A549 (cell line): ENCODE measurements at regions not wholly inside any gene's neighbourhood (a gene's known extent, or its start where the extent isn't known, plus 50 kb on each side); places are given as distances from the start of the nearest gene placed in this dataset.

Source experiments
- ATAC-seq, 2 experiments: fragments of 200-7000 bp in 1 of 2; fragments of >200 bp in 1 of 2; cut with Nextera tagmentation in 1 of 2; cut with Tn5 transposase in 1 of 2; 3 replicates each; pipeline versions ENCODE4 v1.8.0 to v1.9.1; 2018 to 2020; ENCODE audit warnings: mild to moderate bottlenecking in 1 of 2, moderate library complexity in 1 of 2
- CTCF ChIA-PET: fragments of 300-600 bp; sonication (Branson Sonifier 250); formaldehyde crosslinking; extraction: SDS; loops from one replicate; lab custom pipeline; 2021; ENCODE audit warnings: antibody characterized with exemption, inconsistent platforms; lab: Yijun Ruan, JAX
- POLR2A ChIA-PET: fragments of 350-600 bp; formaldehyde crosslinking; extraction: SDS; loops from one replicate; lab custom pipeline; 2021; ENCODE audit warnings: antibody characterized with exemption, inconsistent platforms; lab: Yijun Ruan, JAX
- DNase-seq, 2 experiments: peaks; one replicate each; pipeline versions ENCODE4 v3.0.0 to v3.0.0-alpha.2; 2011 to 2016; ENCODE audit warnings: low read depth in 1 of 2, low spot score in 1 of 2
- FAIRE-seq: peaks from 2 replicates; lab custom pipeline; 2011; peaks lifted over from hg19 to GRCh38; lab: Jason Lieb, UNC
- H3K27ac ChIP-seq, 2 experiments: fragments of >200 bp; sonication (Bioruptor Twin); formaldehyde crosslinking; 3 replicates each; pipeline ENCODE4 v1.5.1; 2016 to 2017
- H3K4me1 ChIP-seq: fragments of >200 bp; sonication (Bioruptor Twin); formaldehyde crosslinking; 3 replicates; pipeline ENCODE4 v1.6.1; 2016
- H3K4me2 ChIP-seq: fragments of >200 bp; sonication (Bioruptor Twin); formaldehyde crosslinking; 3 replicates; pipeline ENCODE4 v1.6.1; 2016
- H3K4me3 ChIP-seq: fragments of >200 bp; sonication (Bioruptor Twin); formaldehyde crosslinking; 3 replicates; pipeline ENCODE4 v1.5.1; 2016
- H3K9me3 ChIP-seq: fragments of >200 bp; sonication (Bioruptor Twin); formaldehyde crosslinking; 3 replicates; pipeline ENCODE4 v1.6.1; 2016
- BCL3 ChIP-seq: fragments of >200 bp; sonication (Bioruptor Twin); formaldehyde crosslinking; IDR thresholded peaks from 3 replicates; pipeline ENCODE4 v1.6.1; 2016
- BHLHE40 ChIP-seq: IDR thresholded peaks from 2 replicates; pipeline ENCODE4 v1.6.1; 2012; ENCODE audit warnings: low read depth, low read length, inconsistent platforms
- CBX8 ChIP-seq: fragments of 200-600 bp; sonication (generic); IDR thresholded peaks from 2 replicates; pipeline ENCODE4 v1.6.1; 2016
- CEBPB ChIP-seq, 2 experiments: fragments of >200 bp in 1 of 2; sonication (Bioruptor Twin) in 1 of 2; formaldehyde crosslinking in 1 of 2; IDR thresholded peaks; 2 replicates each; pipeline ENCODE4 v1.6.1; 2012 to 2016
- CHD4 ChIP-seq: fragments of 200-600 bp; sonication (generic); IDR thresholded peaks from 2 replicates; pipeline ENCODE4 v1.6.1; 2016; ENCODE audit warnings: antibody characterized with exemption, mild to moderate bottlenecking, borderline replicate concordance
- E2F6 ChIP-seq: IDR thresholded peaks from 2 replicates; pipeline ENCODE4 v1.6.1; 2012; ENCODE audit warnings: low read depth, borderline replicate concordance
- EHF ChIP-seq: fragments of 250-450 bp; sonication (Bioruptor Pico); IDR thresholded peaks from 2 replicates; pipeline ENCODE4 v1.5.0; 2020; ENCODE audit warnings: mild to moderate bottlenecking
- FOSL2 ChIP-seq, 2 experiments: fragments of 450-650 bp in 1 of 2; fragments of >200 bp in 1 of 2; sonication (Bioruptor Twin) in 1 of 2; formaldehyde crosslinking; IDR thresholded peaks; 2 replicates each; pipeline versions ENCODE4 v1.5.0 to v1.6.1; 2016 to 2020; ENCODE audit warnings: mild to moderate bottlenecking in 1 of 2, moderate library complexity in 1 of 2
- FOXS1 ChIP-seq: fragments of 250-450 bp; sonication (Bioruptor Pico); IDR thresholded peaks from 2 replicates; pipeline ENCODE4 v1.5.0; 2020; ENCODE audit warnings: mild to moderate bottlenecking, moderate library complexity
- GATA3 ChIP-seq: IDR thresholded peaks from 2 replicates; pipeline ENCODE4 v1.6.1; 2012; ENCODE audit warnings: borderline replicate concordance
- HMGXB4 ChIP-seq: fragments of 250-450 bp; sonication (Bioruptor Pico); IDR thresholded peaks from 2 replicates; pipeline ENCODE4 v1.5.0; 2021; ENCODE audit warnings: mild to moderate bottlenecking, moderate library complexity, borderline replicate concordance
- HOXA7 ChIP-seq: fragments of 250-450 bp; sonication (Bioruptor Pico); IDR thresholded peaks from 2 replicates; pipeline ENCODE4 v1.5.0; 2020; ENCODE audit warnings: mild to moderate bottlenecking, moderate library complexity
- HOXB5 ChIP-seq: fragments of 250-450 bp; sonication (Bioruptor Pico); IDR thresholded peaks from 2 replicates; pipeline ENCODE4 v1.5.0; 2020; ENCODE audit warnings: mild to moderate bottlenecking, moderate library complexity
- JUN ChIP-seq, 2 experiments: fragments of >200 bp; sonication (Bioruptor Twin); formaldehyde crosslinking; IDR thresholded peaks; 2 replicates in 1 of 2; 3 replicates in 1 of 2; pipeline ENCODE4 v1.6.1; 2016 to 2017
- JUNB ChIP-seq: fragments of >200 bp; sonication (Bioruptor Twin); formaldehyde crosslinking; IDR thresholded peaks from 2 replicates; pipeline ENCODE4 v1.6.1; 2016
- KDM1A ChIP-seq: fragments of 200-600 bp; sonication (generic); IDR thresholded peaks from 2 replicates; pipeline ENCODE4 v1.6.1; 2016; ENCODE audit warnings: low read depth, mild to moderate bottlenecking
- MAX ChIP-seq: IDR thresholded peaks from 2 replicates; pipeline ENCODE4 v1.6.1; 2012
- MYC ChIP-seq: IDR thresholded peaks from 2 replicates; pipeline ENCODE4 v1.6.1; 2012; ENCODE audit warnings: mild to moderate bottlenecking, inconsistent platforms, low read length, improper control_type of control experiment, borderline replicate concordance
- NFE2L2 ChIP-seq: fragments of 150-350 bp; conservative IDR thresholded peaks from 2 replicates; pipeline ENCODE4 v1.6.1; 2014; ENCODE audit warnings: low read length
- POLR2A ChIP-seq: IDR thresholded peaks from 2 replicates; pipeline ENCODE4 v1.6.1; 2012; ENCODE audit warnings: mild to moderate bottlenecking, low read length
- RAD21 ChIP-seq, 2 experiments: fragments of >200 bp in 1 of 2; sonication (Bioruptor Twin) in 1 of 2; formaldehyde crosslinking in 1 of 2; IDR thresholded peaks in 1 of 2; conservative IDR thresholded peaks in 1 of 2; 2 replicates in 1 of 2; 3 replicates in 1 of 2; pipeline ENCODE4 v1.6.1; 2012 to 2018; ENCODE audit warnings: inconsistent platforms in 1 of 2
- RCOR1 ChIP-seq: fragments of 150-350 bp; IDR thresholded peaks from 2 replicates; pipeline ENCODE4 v1.6.1; 2014; ENCODE audit warnings: antibody characterized with exemption, low read length, low read depth
- RFX5 ChIP-seq: fragments of 450-650 bp; IDR thresholded peaks from 2 replicates; pipeline ENCODE4 v1.7.1; 2014; ENCODE audit warnings: antibody characterized with exemption, mild to moderate bottlenecking, moderate library complexity
- RNF2 ChIP-seq: fragments of 200-600 bp; sonication (generic); IDR thresholded peaks from 2 replicates; pipeline ENCODE4 v1.6.1; 2016; ENCODE audit warnings: low read depth, mild to moderate bottlenecking, antibody characterized with exemption, moderate library complexity, borderline replicate concordance
- SREBF2 ChIP-seq: fragments of 450-650 bp; IDR thresholded peaks from 2 replicates; pipeline ENCODE4 v1.6.1; 2014; ENCODE audit warnings: mild to moderate bottlenecking, moderate library complexity
- ZC3H11A ChIP-seq: fragments of 450-650 bp; IDR thresholded peaks from 2 replicates; pipeline ENCODE4 v1.6.1; 2014; ENCODE audit warnings: antibody characterized with exemption, mild to moderate bottlenecking
- ZFP36 ChIP-seq: fragments of 450-650 bp; IDR thresholded peaks from 2 replicates; pipeline ENCODE4 v1.6.1; 2014; ENCODE audit warnings: borderline replicate concordance; ENCODE audit not compliant: partially characterized antibody
- ZNF302 ChIP-seq: fragments of 250-450 bp; sonication (Bioruptor Pico); IDR thresholded peaks from 2 replicates; pipeline ENCODE4 v1.9.0; 2021; ENCODE audit warnings: inconsistent platforms, mild to moderate bottlenecking, moderate library complexity
- WGBS: methylation state at CpG from one replicate; pipeline ENCODE4 v1.1.6; 2017; ENCODE audit errors: missing lambda C conversion rate; 5-methylcytosine and 5-hydroxymethylcytosine counted together

- no peak for DNase-seq
- no peaks in the 10 kb centered on the region for H3K9me3 ChIP-seq
- ChIA-PET CTCF (interaction anchor here (0.5 to 3.0 kb wide), 7 partner anchors 10 to 256 kb away, joined by 3 to 16 read pairs (median 3); no protein-coding TSS in a partner anchor), POLR2A (no interaction called here)
- FAIRE-seq: peak; percentile 77
- no peak for TF ChIP-seq SREBF2
- TF ChIP-seq NFE2L2: no peak
- TF ChIP-seq CBX8: no peak
- TF ChIP-seq BHLHE40: no peak
- no peak for TF ChIP-seq FOXS1
- TF ChIP-seq BCL3: no peak
- no peak for TF ChIP-seq FOSL2 (IDR thresholded peaks at IDR 0.05)
- TF ChIP-seq FOSL2 (CRISPR knock-in tag; IDR thresholded peaks at IDR 0.05): no peak
- H3K4me2 ChIP-seq: no peak overlapping the region
- no peak overlapping the region for H3K4me3 ChIP-seq
- ATAC-seq: no peak
- H3K27ac ChIP-seq: no peak overlapping the region
- 71% methylated on average over 3 of the region's 3 CpGs for WGBS
- H3K4me1 ChIP-seq: peaks cover 3% of the 10 kb centered on the region; the same call in 1 of the 3 replicates
Observed at GRCh38 chr19:34033880-34034279, 138.4 kb upstream of the LSM14A start.

GRCh38 chr19:34034318-34034846 is 137.9 kb upstream of the LSM14A start:
- Histone ChIP-seq H3K9me3 (no peaks in the 10 kb centered on the region), H3K4me2 (peak overlapping the region; percentile 40), H3K27ac (no peak overlapping the region), H3K4me3 (no peak overlapping the region), H3K4me1 (peaks cover 3% of the 10 kb centered on the region; the same call in 1 of the 3 replicates)
- DNase-seq (no peak), FAIRE-seq (peak; percentile 84), ATAC-seq (peak; percentile 22 to 23; a peak in 2 of 6 replicates)
- WGBS: 17% methylated on average over 2 of the region's 2 CpGs
- POLR2A ChIA-PET: no interaction called here
- CTCF ChIA-PET: interaction anchor here (0.6 to 3.0 kb wide), 5 partner anchors 9 to 256 kb away, joined by 3 to 16 read pairs (median 4); no protein-coding TSS in a partner anchor
- TF ChIP-seq JUNB: no peak
- no peak for TF ChIP-seq FOXS1
- TF ChIP-seq CEBPB (IDR thresholded peaks at IDR 0.05): no peak
- TF ChIP-seq ZNF302 (CRISPR knock-in tag): no peak
- no peak for TF ChIP-seq RCOR1
- no peak for TF ChIP-seq RFX5
- no peak for TF ChIP-seq CHD4
- TF ChIP-seq GATA3: no peak
- TF ChIP-seq RAD21 (conservative IDR thresholded peaks at IDR 0.05 in 1 of 2, IDR thresholded peaks at IDR 0.05 in 1 of 2): no peak
- no peak for TF ChIP-seq EHF (CRISPR knock-in tag)
- TF ChIP-seq BHLHE40: no peak
- TF ChIP-seq HOXA7: no peak

- no peak overlapping the region for H3K27ac ChIP-seq
- CTCF ChIA-PET: interaction anchor here (0.6 to 4.6 kb wide), 42 partner anchors 9 to 1715 kb away, joined by 3 to 58 read pairs (median 4); no protein-coding TSS in a partner anchor
- peak; percentile 93 to 95 for ATAC-seq
- DNase-seq: peak; percentile 70 to 79
- POLR2A ChIA-PET: interaction anchor here (0.6 kb wide), 1 partner anchor 93 kb away, joined by 3 read pairs; no protein-coding TSS in a partner anchor
- no peaks in the 10 kb centered on the region for H3K9me3 ChIP-seq
- no peak overlapping the region; the same call in 2 of the 3 replicates for H3K4me2 ChIP-seq
- FAIRE-seq: peak; percentile 80
- 8% methylated on average over 15 of the region's 15 CpGs for WGBS
- H3K4me1 ChIP-seq: no peaks in the 10 kb centered on the region
- H3K4me3 ChIP-seq: no peak overlapping the region
- peak; percentile 75 for TF ChIP-seq MAX
- no peak for TF ChIP-seq ZC3H11A
- peak; percentile 70 to 86 for TF ChIP-seq RAD21 (conservative IDR thresholded peaks at IDR 0.05 in 1 of 2, IDR thresholded peaks at IDR 0.05 in 1 of 2)
- no peak for TF ChIP-seq HOXB5 (CRISPR knock-in tag)
- TF ChIP-seq EHF (CRISPR knock-in tag): no peak
- no peak for TF ChIP-seq JUN (IDR thresholded peaks at IDR 0.05)
- TF ChIP-seq ZFP36: no peak
- TF ChIP-seq BCL3: no peak
- TF ChIP-seq MYC: peak; percentile 59; the same call in 1 of the 2 replicates
- TF ChIP-seq HMGXB4 (CRISPR knock-in tag): no peak
- no peak for TF ChIP-seq JUNB
- TF ChIP-seq KDM1A: no peak
- no peak for TF ChIP-seq HOXA7
- TF ChIP-seq RNF2: no peak
- TF ChIP-seq RFX5: no peak
- no peak for TF ChIP-seq POLR2A
- no peak for TF ChIP-seq E2F6
- TF ChIP-seq BHLHE40: no peak
- TF ChIP-seq SREBF2: no peak
Observed at GRCh38 chr19:34041925-34042521, 130.3 kb upstream of the LSM14A start.
